ENCODE measurements at regions not wholly inside any gene's neighbourhood (a gene's known extent, or its start where the extent isn't known, plus 50 kb on each side); places are given as distances from the start of the nearest gene placed in this dataset.

GRCh38 chr5:173825215-173825865 is 62.8 kb upstream of the CPEB4 start (continued):
- TF ChIP-seq MYC (CRISPR knock-in tag; IDR thresholded peaks at IDR 0.05; ENCODE audit: borderline replicate concordance) (peak; percentile 40; the same call in 1 of the 2 replicates), ZNF850 (CRISPR knock-in tag; conservative IDR thresholded peaks at IDR 0.05) (no peak), NFIB (CRISPR knock-in tag; IDR thresholded peaks at IDR 0.05; ENCODE audit: borderline replicate concordance) (no peak), GLMP (CRISPR knock-in tag; IDR thresholded peaks at IDR 0.05; ENCODE audit: borderline replicate concordance) (no peak), ZNF589 (CRISPR knock-in tag; conservative IDR thresholded peaks at IDR 0.05) (no peak), MEF2D (CRISPR knock-in tag; IDR thresholded peaks at IDR 0.05) (no peak), PATZ1 (CRISPR knock-in tag; IDR thresholded peaks at IDR 0.05) (peak; percentile 42; the same call in 1 of the 2 replicates), SMAD3 (CRISPR knock-in tag; IDR thresholded peaks at IDR 0.05) (no peak), TAF1 (CRISPR knock-in tag; IDR thresholded peaks at IDR 0.05) (peak; percentile 37; the same call in 1 of the 2 replicates), HMGXB4 (CRISPR knock-in tag; IDR thresholded peaks at IDR 0.05; ENCODE audit: borderline replicate concordance in 1 of 2, low read depth in 1 of 2) (peak; percentile 17 to 34; a peak in 1 of 4 replicates), ARHGAP35 (CRISPR knock-in tag; IDR thresholded peaks at IDR 0.05; ENCODE audit: borderline replicate concordance) (0 out of 2 replicates have a peak, but pooled peaks have one; percentile 58), SOX5 (CRISPR knock-in tag; IDR thresholded peaks at IDR 0.05; ENCODE audit: borderline replicate concordance) (0 out of 2 replicates have a peak, but pooled peaks have one; percentile 6), HNF1A (IDR thresholded peaks at IDR 0.05; ENCODE audit: low read depth) (no peak), HNF1A (CRISPR knock-in tag; IDR thresholded peaks at IDR 0.05; ENCODE audit: borderline replicate concordance) (peak; percentile 45; the same call in 1 of the 2 replicates), ZSCAN29 (CRISPR knock-in tag; conservative IDR thresholded peaks at IDR 0.05) (peak; percentile 24; the same call in 1 of the 2 replicates), ZBTB37 (CRISPR knock-in tag; IDR thresholded peaks at IDR 0.05) (no peak), BORCS8-MEF2B (CRISPR knock-in tag; IDR thresholded peaks at IDR 0.05) (no peak), NCOA2 (CRISPR knock-in tag; IDR thresholded peaks at IDR 0.05) (peak; percentile 40; the same call in 1 of the 2 replicates)

All from HepG2 (cell line).